ENCODE measurements at regions not wholly inside any gene's neighbourhood (a gene's known extent, or its start where the extent isn't known, plus 50 kb on each side); places are given as distances from the start of the nearest gene placed in this dataset.

DNA sequence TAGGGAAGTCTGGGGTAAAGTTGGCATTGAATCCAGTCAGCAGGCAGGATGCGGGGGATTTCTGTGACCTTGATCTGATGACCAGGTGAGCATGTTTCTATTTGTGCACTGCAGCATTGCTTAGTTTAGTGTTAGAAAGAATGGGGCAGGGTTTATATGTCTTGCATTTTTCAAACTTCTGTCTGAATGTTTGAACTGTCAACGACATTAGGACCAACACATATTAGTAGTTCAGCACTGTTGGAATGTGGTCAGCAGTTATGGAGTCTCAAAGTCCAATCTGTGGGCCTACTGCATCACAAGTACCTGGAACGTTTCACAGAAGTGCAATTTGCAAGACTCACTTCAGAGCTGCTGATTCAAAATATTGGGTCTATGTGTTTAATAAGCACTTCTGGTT is 276.6 kb upstream of the BMP2 start:
- ATAC-seq (no peak), DNase-seq (no peak)

GRCh38 chr20:6489361-6490171 is 277.9 kb upstream of the BMP2 start:
- ATAC-seq (no peak), DNase-seq (no peak)

DNA sequence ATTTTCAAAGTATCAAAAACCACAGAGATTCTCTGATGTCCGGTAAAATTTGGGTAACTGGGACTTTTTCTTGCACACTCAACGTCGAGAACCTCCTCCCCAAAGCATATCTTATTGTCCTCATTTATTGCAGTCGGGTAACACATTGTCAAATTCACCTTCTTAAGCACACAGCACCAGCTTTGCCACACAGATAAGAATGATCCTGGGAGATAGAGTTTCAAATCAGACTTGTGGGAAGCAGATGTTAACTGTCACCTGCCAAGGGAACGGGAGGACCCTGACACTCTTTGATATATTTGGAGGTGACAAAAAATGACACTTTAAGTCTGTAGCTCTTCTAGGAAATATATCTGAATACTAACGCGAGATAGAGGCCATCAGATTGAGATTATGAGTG is 282.1 kb upstream of the BMP2 start:
- DNase-seq (no peak), ATAC-seq (no peak)

DNA sequence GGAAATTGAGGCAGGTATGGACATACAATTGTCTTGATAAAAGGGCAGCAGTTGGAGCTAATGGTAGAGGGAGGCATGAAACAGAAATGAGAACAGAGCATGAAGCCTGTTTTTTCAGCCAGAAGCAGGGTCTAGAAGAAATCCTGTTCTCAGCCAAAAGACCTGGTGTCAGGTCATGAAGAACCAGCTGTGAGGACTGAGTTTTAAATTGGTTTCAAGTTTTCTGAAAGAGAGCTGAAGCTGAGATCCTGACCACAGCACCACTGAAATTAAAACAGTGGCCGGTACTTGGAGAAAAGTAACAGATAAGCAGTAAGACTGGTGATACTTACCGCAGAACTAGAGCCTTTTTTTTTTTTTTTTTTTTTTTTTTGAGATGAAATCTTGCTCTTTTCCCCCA is 283.8 kb upstream of the BMP2 start:
- no peak for ATAC-seq
- DNase-seq = no peak

DNA sequence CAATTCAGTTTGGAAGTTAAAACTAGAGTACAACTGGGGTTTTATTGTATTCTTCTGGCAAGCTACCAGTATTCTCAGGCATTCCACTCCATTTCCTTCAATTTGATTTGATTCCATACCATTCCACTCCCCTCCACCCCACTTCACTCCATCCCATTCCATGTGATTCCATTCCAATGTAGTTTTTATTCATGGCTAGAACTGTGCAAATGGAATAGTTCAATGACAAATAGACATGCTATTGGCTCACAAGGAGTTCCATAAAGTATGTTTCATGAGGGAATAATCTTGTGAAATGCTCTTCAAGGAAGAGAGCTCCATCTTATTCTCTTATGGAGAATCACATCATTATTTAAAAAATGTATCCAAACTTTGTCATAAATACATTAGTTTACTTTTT is 285.0 kb upstream of the BMP2 start:
- ATAC-seq (no peak), DNase-seq (no peak)

GRCh38 chr20:6480328-6481200 is 286.9 kb upstream of the BMP2 start:
- DNase-seq = no peak
- no peak for ATAC-seq

DNA sequence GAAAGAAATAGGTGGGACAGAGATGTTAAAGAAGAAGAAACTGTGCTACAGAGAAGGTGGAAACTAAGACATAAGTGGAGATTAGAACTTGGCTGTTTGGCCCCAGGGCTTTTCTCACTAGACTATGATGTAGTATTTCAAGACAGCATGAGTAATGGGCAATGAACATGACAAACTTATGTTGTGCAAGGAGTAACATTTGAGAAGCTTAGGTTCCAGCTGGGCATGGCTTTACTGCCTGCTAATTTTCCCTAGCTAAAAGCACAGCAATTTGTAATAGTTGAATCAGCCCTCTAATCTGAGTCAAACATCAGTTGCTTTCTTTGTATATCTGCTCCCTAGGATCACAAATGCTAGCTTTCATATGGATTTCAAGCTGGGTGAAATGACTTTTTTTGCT is 294.3 kb upstream of the BMP2 start:
- DNase-seq (no peak), ATAC-seq (no peak)

DNA sequence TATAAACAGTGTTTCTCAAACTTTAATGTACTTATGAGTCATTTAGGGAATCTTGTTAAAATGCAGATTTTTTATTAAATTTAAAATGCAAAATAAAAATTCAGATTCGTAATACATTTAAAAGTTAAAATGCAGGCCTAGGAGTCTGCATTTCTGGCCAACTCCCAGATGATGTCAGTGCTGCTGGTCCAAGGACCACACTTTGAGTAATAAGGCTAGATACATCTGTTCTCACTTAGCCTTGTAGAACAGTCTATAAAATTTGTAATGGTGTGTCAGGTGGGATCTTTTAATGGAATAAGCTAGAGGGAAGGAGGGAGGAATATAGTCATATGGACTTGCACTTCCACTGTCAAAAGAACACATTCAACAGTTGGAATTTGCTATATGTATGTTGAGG is 295.6 kb upstream of the BMP2 start:
- DNase-seq (no peak), ATAC-seq (no peak)

- ATAC-seq (no peak), DNase-seq (no peak)
These were observed 296.3 kb upstream of the BMP2 start for GRCh38 chr20:6471110-6471647.

- DNase-seq = no peak
- ATAC-seq = no peak
These were observed 297.8 kb upstream of the BMP2 start for GRCh38 chr20:6469695-6470094.

GRCh38 chr20:6468423-6469116 is 298.9 kb upstream of the BMP2 start:
- ATAC-seq (no peak), DNase-seq (no peak)

DNA sequence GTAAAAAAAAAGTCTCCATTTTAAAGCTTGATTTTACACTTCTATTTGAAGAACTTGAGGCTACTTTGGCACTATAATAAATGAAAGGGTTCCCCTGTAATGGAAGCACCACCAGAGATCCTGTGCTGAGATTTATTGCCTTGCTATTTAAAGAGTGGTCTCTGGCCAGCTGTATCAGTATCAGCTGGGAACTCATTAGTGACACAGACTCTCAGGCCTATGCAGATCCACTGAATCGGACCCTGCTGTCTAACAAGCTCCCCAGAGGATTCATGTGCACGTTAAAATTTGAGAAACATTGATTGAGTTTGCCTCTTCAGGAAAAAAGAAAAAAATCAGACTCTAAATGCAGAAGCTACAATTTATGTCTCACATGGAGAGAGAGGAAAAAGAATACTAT is 299.9 kb upstream of the BMP2 start:
- no peak for ATAC-seq
- no peak for DNase-seq

- ATAC-seq (no peak), DNase-seq (no peak)
These were observed 301.2 kb upstream of the BMP2 start for GRCh38 chr20:6466075-6466810.

DNA sequence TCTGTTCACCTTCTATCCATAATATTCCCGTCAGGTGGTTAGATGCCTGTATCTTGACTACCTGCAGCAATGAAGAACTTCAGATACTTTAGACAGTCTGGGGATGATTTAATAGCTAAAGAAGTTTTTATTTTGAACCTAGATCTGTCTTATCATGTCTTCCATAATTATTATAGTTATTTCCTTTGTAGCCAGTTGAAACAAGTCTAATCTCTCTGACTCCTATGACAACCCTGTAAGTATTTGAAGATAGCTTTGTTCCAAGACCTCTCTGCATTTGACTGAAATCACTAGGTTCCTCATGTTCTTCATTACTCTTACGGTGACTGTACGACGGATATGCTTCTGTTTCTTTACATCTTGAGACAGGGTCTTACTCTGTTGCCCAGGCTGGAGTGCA is 316.6 kb upstream of the BMP2 start:
- ATAC-seq (no peak), DNase-seq (no peak)

- DNase-seq (no peak), ATAC-seq (no peak)
These were observed 317.6 kb upstream of the FERMT1 start for GRCh38 chr20:6440443-6440799.

DNA sequence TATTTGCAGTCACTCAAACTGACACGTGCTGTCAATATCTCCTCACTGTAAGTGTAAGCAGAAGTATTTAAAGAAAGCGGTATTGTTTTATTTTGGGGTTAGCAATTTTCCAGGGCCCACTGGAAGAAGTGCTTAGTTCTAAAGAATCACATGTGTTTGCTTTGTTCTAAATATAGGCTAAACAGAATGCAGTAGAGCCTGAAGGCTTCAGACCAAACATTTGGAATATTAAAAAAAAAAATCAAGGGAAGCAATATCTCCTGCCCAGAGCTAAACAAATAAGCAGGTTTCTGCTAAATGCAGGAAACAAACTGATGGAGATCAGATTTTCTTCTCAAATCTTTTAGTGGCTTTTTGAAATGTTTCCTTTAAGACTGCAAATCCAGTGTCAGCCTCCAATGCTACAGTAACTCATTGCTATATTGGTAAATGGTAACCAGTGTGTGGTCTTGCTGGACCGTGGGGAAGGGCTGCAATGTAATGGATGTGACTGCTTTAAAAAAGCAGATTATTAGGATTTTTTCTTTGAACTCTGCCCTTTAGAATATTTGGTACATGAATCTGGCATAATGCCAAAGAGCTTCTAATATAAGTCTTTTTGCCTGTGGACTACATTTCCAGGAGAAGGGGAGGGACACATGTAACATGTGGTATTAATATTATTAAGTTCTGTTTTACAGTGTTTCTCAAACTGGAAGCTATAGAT is 317.1 kb upstream of the FERMT1 start:
- no peak for DNase-seq

GRCh38 chr20:6434131-6434530 is 311.3 kb upstream of the FERMT1 start:
- no peak for DNase-seq
- no peak for ATAC-seq

More for the DNA sequence above, 317.1 kb upstream of the FERMT1 start:
- ATAC-seq = no peak

DNA sequence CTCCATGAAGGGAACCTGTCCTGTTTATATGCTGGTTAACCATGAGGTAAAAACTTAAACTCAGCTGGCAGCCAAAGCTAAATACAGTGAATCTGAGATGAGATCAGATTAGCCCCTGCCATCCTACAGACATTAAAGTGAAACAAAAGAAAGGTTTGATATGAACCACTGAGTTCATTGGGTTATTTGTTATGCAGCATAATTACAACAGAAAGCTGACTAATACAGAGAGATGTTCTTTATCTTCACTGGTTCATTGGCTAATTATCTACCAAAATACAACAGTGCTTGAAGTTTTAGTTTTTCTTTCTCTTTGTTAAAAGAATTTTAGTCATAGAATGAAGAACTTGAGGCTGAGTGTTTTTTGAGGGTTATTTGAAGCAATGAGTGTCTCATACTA is 307.6 kb upstream of the FERMT1 start:
- DNase-seq (no peak), ATAC-seq (no peak)

- ATAC-seq (no peak), DNase-seq (no peak)
These were observed 303.6 kb upstream of the FERMT1 start for GRCh38 chr20:6426287-6426891.

GRCh38 chr20:6421321-6422248 is 298.8 kb upstream of the FERMT1 start:
- ATAC-seq = no peak

More at GRCh38 chr20:6421321-6422248, 298.8 kb upstream of the FERMT1 start:
- no peak for DNase-seq
